Mucosa of descending colon (tissue), 3 donors: ENCODE measurements at regions not wholly inside any gene's neighbourhood (a gene's known extent, or its start where the extent isn't known, plus 50 kb on each side); places are given as distances from the start of the nearest gene placed in this dataset.

Experiments used
- ATAC-seq: fragments of 200-7000 bp; cut with Tn5 transposase; one replicate; pipeline ENCODE4 v1.9.1; 2020; ENCODE audit warnings: mild to moderate bottlenecking, moderate library complexity
- DNase-seq, 3 donors: peaks; one replicate each; pipeline ENCODE4 v3.0.0-alpha.2; 2020
- H3K36me3 ChIP-seq: fragments of 200-600 bp; one replicate; pipeline ENCODE4 v1.8.0; 2021; ENCODE audit warnings: low read depth, mild to moderate bottlenecking
- H3K4me1 ChIP-seq: fragments of 200-600 bp; one replicate; pipeline ENCODE4 v1.8.0; 2021; ENCODE audit warnings: low read depth, mild to moderate bottlenecking
- H3K4me3 ChIP-seq: fragments of 200-600 bp; one replicate; pipeline ENCODE4 v1.8.0; 2021; ENCODE audit warnings: mild to moderate bottlenecking
- H3K9me3 ChIP-seq: fragments of 200-600 bp; one replicate; pipeline ENCODE4 v1.8.0; 2021; ENCODE audit warnings: mild to moderate bottlenecking
- intact Hi-C, 2 donors: fragments of 100-400 bp; cut with DNase I in 1 of 2; cut with micrococcal nuclease in 1 of 2; formaldehyde crosslinking; loops; one replicate each; pipeline versions ENCODE4 v1.11.0 to v1.11.1; 2022; cut with DNase I, micrococcal nuclease
- TF ChIP-seq, protein P1 (sequence below): fragments of 200-600 bp; IDR thresholded peaks from one replicate; pipeline ENCODE4 v1.8.0; 2022; ENCODE audit warnings: antibody characterized with exemption, mild to moderate bottlenecking
- donor health status: DM: no; HTN: no; CAD: no; lungs with moderate emphysema.
- donor health status: DM: no; HTN: no; CAD: no.
- donor health status: DM: no; HTN: yes; CAD: no.

DNA sequence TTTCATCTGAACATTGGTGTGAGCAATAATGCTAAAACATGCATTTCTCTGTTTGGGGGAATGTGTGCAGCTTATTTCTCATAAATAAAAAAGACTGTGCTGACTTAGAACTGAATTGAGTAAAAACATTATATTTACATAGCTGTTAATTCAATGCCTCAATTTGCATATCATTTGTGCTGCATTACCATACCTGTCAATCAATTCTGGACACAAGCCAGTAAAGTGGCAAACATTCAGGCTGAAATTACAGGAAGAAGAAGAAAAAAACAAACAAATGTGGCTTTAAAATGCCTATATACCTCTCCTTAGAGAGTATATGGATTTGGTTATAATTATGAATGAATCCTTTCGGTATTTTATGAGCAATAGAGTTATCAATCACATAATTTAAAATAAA is 380.1 kb upstream of the GBE1 start:
- no peak overlapping the region for H3K4me3 ChIP-seq
- DNase-seq = no peak
- TF ChIP-seq, protein P1, sequence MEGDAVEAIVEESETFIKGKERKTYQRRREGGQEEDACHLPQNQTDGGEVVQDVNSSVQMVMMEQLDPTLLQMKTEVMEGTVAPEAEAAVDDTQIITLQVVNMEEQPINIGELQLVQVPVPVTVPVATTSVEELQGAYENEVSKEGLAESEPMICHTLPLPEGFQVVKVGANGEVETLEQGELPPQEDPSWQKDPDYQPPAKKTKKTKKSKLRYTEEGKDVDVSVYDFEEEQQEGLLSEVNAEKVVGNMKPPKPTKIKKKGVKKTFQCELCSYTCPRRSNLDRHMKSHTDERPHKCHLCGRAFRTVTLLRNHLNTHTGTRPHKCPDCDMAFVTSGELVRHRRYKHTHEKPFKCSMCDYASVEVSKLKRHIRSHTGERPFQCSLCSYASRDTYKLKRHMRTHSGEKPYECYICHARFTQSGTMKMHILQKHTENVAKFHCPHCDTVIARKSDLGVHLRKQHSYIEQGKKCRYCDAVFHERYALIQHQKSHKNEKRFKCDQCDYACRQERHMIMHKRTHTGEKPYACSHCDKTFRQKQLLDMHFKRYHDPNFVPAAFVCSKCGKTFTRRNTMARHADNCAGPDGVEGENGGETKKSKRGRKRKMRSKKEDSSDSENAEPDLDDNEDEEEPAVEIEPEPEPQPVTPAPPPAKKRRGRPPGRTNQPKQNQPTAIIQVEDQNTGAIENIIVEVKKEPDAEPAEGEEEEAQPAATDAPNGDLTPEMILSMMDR = no peak
- H3K36me3 ChIP-seq = no peaks in the 10 kb centered on the region
- H3K9me3 ChIP-seq = no peaks in the 10 kb centered on the region
- no peaks in the 10 kb centered on the region for H3K4me1 ChIP-seq
- no peak for ATAC-seq
- intact Hi-C loops = no loop called here

DNA sequence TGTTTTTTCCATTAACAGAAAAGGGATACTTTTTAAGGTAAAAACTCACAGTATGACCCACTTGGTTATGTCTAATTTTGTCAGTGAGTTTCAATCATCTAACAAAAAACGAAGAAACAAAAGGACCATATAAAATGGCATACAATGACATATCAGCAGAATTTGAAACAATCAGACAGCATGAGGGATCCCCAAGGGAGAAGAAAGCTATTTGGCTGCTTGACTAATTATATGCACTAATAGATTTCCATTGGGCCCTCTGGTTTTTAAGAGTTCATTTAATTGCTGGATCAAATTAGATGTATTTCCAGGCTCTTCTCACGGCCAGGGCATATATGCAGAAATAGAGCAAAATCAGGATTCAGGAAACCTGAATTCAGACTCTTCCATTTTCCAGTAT is 376.4 kb upstream of the GBE1 start:
- intact Hi-C loops = loop anchor here in 1 of 2 donors (10.0 kb wide), 1 partner anchor 473 kb away; no protein-coding TSS in a partner anchor
- H3K9me3 ChIP-seq = no peaks in the 10 kb centered on the region
- H3K36me3 ChIP-seq = no peaks in the 10 kb centered on the region
- DNase-seq (no peak), ATAC-seq (no peak)
- TF ChIP-seq, protein P1 = no peak
- H3K4me1 ChIP-seq = no peaks in the 10 kb centered on the region
- no peak overlapping the region for H3K4me3 ChIP-seq

DNA sequence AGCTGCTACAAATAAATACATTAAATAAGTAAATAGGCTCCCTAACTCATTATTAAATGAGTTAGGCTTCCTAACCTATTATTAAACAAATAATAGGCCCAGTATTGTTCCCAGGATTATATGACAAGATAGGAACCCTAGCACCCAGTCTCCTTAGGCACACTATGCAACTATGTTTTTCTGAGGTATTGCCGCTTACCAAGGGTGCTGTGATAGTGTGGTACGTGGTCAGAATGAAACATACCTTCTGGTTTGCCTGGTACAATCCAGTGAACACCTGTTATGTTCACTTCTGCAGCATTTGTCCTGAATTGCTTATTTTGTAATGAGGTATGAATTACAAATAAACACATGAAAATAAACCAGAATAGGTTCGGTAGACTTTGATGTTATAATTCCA is 375.6 kb upstream of the GBE1 start:
- ATAC-seq = no peak
- H3K9me3 ChIP-seq = no peaks in the 10 kb centered on the region
- no peak overlapping the region for H3K4me3 ChIP-seq
- no peaks in the 10 kb centered on the region for H3K36me3 ChIP-seq
- DNase-seq = no peak
- TF ChIP-seq, protein P1 = no peak
- no peaks in the 10 kb centered on the region for H3K4me1 ChIP-seq
- intact Hi-C loops = loop anchor here in 1 of 2 donors (10.0 kb wide), 1 partner anchor 472 kb away; no protein-coding TSS in a partner anchor

DNA sequence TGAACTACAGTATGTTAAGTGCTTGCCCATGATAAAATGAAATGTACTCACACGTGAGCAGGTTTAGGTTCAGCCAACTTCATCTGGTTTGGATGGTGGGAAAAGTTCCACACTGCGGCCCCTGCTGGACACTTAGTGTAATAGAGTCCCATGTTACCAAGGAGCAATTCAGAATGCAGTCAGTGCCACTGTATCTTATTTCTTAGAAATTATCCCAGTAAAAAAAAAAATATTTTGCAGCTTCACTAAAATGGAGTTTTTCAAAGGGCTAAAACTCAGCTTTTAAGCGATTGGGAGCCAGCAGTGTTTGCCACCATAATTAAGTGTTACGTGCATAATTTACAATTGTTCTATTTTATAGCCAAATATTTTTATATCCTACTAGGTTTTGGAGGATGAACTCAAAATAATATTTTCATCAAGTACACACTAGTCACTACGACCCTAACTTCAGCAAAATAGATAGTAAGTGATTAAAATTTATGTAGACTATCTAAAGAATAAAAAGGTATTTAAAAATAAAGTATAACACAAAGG is 371.7 kb upstream of the GBE1 start:
- TF ChIP-seq, protein P1 = peak; percentile 36
- intact Hi-C loops = loop anchor here in 1 of 2 donors (10.0 kb wide), 1 partner anchor 468 kb away; no protein-coding TSS in a partner anchor
- DNase-seq = peak in 2 of 3 donors; percentile 38 to 44
- Histone ChIP-seq H3K36me3 (no peaks in the 10 kb centered on the region), H3K4me1 (no peaks in the 10 kb centered on the region), H3K4me3 (no peak overlapping the region), H3K9me3 (no peaks in the 10 kb centered on the region)
- peak; percentile 74 for ATAC-seq

DNA sequence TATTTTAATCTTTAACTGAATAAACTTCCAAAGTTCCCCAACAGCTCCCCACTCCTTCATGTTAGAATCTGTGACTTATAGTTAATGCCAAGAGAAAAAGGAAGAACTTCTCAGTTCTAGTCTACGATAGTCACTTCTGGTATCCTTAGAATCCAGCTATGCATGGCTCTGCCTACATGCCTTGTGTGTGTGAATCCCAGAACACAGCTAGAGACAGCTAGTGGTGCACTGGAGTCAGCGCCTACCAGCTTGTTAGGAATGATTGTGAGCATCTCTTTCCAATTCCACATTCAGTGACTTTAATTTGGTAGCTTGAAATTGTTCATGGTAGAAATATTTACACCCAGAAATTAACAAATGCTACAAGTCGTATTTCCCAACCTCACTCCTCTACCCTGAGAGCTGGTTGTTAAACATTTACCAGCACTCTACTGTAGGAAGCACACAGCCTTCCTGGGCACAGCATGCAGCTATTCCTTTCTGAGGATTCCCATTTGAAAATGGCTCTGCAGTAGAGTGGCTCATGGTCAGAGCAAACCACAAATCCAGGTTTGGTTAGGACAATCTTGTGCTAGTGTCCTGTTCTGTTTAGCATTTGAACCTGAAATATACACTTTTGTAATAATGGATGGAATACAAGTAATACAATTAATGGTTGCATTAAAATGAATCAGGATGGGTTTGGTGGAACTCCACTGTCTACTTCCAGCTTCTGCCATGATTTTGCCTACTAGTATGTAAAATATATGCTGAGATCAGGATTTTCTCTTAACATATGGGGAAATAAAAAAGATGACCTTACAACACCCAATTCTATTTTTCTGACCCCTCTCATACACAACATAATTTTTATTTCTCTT is 371.0 kb upstream of the GBE1 start:
- no peaks in the 10 kb centered on the region for H3K9me3 ChIP-seq
- H3K36me3 ChIP-seq = no peaks in the 10 kb centered on the region
- no peaks in the 10 kb centered on the region for H3K4me1 ChIP-seq
- TF ChIP-seq, protein P1 = no peak
- H3K4me3 ChIP-seq = no peak overlapping the region
- ATAC-seq (no peak), DNase-seq (no peak)
- intact Hi-C loops = loop anchor here in 1 of 2 donors (10.0 kb wide), 1 partner anchor 468 kb away; no protein-coding TSS in a partner anchor
